MM.1S (cell line): ENCODE measurements at regions not wholly inside any gene's neighbourhood (a gene's known extent, or its start where the extent isn't known, plus 50 kb on each side); places are given as distances from the start of the nearest gene placed in this dataset.

Experiments used
- CTCF ChIP-seq: fragments of 300-600 bp; sonication (generic); IDR thresholded peaks from 2 replicates; pipeline ENCODE4 v1.5.1; 2016; ENCODE audit warnings: antibody characterized with exemption, low read length, mixed read lengths
- EZH2 ChIP-seq: fragments of 300-600 bp; sonication (generic); optimal IDR thresholded peaks from 2 replicates; pipeline ENCODE3; 2017; ENCODE audit warnings: low read depth, mild to moderate bottlenecking, antibody characterized with exemption, low read length, mixed read lengths
- EZH2phosphoT487 ChIP-seq: fragments of 300-600 bp; sonication (generic); IDR thresholded peaks from 2 replicates; pipeline ENCODE4 v1.6.1; 2018; ENCODE audit warnings: antibody characterized with exemption, low read length

DNA sequence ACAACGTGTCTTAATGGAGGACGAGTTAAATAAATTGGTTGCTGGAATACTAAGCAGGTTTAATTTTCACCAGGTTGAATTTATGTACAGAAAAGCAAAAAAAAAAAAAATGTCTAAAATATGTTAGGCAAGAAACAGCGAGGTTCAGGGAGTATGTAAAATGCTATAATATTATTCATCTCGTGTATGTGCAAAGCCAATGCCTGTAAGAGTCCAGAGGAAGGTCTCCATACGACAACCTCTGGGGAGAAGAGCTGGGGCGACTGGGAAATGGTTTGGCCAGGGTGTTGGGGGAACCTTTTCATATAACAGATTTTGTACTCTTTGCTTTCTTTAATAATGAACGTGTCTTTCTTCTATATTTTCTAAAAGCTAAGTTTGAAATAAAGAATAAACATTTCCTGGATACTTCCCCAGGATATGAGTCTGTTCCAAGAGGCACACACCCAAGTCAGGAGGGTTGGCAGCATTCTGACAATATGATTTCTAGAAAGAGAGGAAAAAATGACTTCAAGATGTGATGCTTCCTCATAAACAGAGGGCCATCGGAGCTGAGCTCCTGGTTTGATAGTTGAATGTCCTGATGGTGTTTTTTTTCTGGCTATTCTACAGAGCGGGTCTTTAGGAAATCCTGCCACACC lies 208.6 kb upstream of the MGMT start:
- no peak for TF ChIP-seq CTCF
- TF ChIP-seq EZH2: no peak
- no peak for TF ChIP-seq EZH2phosphoT487
